ENCODE measurements at regions not wholly inside any gene's neighbourhood (a gene's known extent, or its start where the extent isn't known, plus 50 kb on each side); places are given as distances from the start of the nearest gene placed in this dataset.
A peak's percentile ranks its signal among the peaks of the same experiment; 100 is the strongest.
"Not testable (repeated sequence)": the region's sequence is repeated elsewhere in the genome, so short reads cannot be mapped to it uniquely, and the experiment has no call there.

DNA sequence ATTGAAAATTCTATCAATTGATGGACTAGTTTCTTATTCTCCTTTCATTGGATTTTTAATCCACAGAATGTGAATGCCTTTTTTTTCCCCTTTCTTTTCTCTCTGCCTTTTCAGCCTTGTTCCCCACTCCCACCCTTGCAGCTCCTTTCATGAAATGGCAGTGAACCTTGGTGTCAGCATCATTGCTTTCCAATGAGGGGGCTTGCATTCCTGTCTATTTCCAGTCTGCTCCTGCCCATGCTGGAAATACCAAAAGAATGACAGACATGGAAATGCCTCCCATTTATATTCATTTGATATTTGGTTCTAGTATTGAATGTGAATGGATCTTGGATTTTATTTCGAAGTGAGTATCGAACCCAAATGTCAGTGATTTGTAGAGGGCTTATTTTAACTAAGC, 162.7 kb upstream of the SGCD start:
- DNase-seq = no peak

DNA sequence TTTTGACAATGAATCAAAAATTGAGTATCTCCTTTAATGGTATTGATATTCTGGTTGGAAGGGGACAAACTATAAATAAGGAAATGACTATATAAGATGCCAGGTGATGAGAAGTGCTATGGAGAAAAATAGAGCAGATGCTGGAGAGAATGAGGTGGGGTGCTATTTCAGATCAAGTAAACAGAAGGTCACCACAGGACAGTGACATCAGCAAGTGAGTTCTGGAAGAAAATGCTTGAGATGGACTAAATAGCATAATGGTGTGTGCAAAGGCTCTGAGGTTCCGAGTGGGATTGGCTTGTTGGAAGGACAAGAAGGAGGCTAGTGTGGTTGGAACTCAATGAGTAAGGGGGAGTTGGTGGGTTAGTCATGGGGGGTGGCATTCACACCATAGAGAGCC, 157.5 kb upstream of the SGCD start:
- no peak for DNase-seq

DNA sequence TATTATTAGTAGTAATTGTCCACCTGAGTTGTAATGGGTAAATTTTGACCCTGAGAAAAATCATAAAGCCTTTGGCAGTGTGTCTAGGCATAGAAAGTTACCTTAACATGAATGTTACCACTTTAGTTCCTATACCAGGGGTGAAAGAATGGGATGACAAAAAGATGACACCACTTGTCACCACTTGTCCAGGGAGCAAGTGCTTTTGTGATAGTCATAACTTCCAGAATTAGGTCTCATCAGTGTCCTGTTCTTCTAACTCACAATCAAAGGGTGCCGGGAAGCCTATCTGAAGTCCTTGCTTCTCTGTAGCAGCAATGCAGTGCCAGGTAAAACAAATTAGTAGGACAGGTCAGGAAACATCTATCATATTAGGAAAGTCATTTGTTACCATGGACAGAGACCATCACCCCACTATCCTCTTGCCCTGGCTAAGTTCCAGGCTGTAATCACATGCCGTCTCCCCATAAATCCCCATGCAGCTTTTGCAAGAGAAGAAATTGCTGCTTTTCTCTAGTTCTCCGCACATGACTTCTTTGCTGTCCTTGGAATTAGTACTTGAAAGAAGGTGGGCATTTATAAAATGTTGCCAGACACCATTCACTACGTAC, 156.5 kb upstream of the SGCD start:
- DNase-seq = no peak

- no peak for DNase-seq
Measured at GRCh38 chr5:156174225-156174624, 152.7 kb upstream of the SGCD start.

GRCh38 chr5:156178117-156178516, 148.8 kb upstream of the SGCD start:
- DNase-seq = no peak

- no peak for DNase-seq
Measured at GRCh38 chr5:156181656-156182055, 145.3 kb upstream of the SGCD start.

DNA sequence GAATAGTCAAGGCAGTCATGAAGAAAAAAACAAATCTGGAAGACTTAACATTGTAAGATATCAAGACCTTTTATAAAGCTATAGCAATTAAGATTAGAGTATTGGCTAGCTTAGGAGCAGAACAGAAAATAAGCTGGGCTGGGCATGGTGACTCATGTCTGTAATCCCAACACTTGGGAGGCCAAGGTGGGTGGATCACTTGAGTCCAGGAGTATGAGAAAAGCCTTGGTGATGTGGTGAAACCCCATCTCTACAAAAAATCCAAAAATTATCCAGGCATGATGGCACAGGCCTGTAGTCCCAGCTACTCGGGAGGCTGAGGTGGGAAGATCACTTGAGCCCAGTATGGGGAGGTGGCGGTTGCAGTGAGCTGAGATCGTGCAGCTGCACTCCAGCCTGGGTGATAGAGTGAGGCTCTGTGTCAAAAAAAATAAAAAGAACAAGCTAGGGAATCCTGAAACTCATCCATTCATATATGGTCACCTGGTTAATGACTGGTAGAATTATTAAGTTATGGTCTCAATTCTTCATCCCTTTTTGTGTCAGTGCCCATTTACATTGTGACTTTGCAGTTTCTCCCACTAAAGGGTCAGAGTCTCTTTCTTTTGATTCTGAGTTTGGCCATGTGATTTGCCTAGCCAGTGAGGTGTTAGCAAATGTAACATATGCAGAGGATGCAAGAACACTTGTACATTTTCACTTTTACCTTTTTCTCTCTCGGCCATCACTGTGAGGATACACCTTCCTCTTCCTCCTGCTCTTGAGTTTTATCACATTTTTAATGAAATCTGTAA, 144.6 kb upstream of the SGCD start:
- DNase-seq = no peak

DNA sequence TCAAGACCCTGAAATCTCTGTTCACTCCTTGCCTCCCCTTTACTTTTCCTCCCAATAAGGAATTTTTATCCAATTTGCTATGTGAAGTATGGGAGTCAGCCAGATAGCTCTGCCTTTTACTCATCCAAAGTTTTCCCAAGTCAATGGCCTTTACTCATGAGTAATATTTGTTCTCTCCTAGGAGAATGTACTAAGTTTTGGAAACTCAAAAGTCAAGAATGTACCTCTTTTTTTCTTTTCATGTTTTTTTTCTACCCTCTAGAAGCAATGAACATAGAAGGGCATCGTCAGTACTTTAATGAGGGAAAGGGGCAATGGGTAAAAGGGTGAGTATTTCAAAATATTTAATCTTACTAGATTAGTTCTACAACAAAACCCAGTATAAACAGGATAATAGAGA, 140.2 kb upstream of the SGCD start:
- DNase-seq = no peak

GRCh38 chr5:156188016-156188415, 138.9 kb upstream of the SGCD start:
- DNase-seq = no peak

DNA sequence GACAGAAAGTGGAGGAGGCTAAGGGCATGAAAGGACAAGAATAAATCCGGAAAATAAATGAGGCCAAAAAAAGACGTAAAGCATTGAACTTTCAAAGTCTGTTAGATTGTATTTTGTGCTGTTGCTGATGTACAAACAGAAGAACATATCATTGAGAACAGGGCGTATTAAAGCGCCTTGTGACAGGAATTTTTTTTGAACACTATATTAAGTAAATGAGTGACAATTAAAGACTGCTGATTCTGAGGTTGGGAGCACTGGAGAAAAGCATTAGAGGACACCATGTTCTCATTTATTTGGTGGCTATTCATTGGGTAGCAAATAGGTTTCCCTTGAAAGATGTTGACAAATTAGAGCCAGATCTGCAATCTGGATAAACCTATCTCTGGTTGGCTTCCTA, 137.3 kb upstream of the SGCD start:
- no peak for DNase-seq

GRCh38 chr5:156191547-156191946, 135.4 kb upstream of the SGCD start:
- no peak for DNase-seq

DNA sequence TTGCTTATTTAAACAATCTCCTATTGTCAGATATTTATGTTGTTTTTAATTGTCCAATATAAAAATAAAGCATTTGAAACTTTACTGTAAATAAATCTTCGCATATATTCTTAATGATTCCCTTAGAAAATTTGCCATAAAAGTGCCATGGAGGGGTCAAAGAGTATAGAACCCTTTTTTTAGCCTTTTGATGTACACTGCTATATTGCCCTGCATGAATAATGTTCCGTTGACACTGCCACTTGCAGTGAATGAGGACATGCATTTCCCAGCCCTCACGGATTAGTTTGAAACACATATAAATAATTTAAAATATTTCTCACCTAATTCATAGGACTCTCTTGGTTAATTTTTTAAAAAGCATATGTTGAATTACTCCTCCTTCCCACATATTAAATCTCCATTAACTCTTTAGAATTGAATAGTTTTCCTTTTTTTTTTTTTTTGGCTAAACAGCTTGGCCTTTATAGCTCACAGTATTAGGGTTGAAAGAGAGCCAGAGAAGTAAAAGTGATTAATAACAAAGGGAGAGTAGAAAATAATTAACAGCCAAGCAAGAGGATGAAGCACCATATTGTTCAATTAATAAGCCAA, 129.8 kb upstream of the SGCD start:
- DNase-seq = peak; percentile 55

GRCh38 chr5:156199045-156199444, 127.9 kb upstream of the SGCD start:
- no peak for DNase-seq

DNA sequence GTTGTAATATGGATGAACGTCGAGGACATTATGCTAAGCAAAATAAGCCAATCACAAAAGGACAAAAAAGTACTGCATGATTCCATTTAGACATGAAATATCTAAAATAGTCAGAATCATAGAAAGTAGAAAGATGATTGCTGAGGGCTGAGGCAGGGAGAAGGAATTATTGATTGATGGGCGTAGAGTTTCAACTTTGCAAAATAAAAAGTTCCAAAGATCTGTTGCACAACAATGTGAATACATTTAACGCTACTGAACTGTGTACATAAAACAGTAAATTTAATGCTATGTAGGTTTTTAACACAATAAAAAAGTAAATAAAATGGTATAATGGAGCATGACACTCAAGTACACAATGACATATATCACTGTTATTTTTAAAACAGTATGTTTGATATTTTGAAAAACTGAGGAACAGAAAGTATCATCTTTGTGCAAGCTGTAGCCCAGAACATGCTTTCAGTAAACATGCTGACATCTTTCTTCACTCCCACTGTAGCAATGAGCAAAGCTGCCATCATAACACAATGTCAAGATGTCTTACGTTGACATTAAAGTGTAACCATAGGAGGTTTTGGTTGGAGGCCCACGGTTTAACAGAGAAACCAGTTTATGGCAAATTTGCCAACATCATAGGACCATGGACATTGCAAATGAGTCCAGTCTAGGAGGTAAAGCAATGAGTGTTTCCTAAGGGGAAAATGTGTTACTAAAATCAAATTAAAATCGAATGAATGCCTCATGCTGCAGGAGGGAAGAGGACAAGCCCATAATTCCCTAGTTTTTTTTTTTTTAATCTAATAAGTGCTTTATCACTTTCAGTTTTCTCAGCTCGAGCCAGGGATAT, 125.8 kb upstream of the SGCD start:
- no peak for DNase-seq

- DNase-seq = no peak
Measured at GRCh38 chr5:156201788-156202403, 125.1 kb upstream of the SGCD start.

DNA sequence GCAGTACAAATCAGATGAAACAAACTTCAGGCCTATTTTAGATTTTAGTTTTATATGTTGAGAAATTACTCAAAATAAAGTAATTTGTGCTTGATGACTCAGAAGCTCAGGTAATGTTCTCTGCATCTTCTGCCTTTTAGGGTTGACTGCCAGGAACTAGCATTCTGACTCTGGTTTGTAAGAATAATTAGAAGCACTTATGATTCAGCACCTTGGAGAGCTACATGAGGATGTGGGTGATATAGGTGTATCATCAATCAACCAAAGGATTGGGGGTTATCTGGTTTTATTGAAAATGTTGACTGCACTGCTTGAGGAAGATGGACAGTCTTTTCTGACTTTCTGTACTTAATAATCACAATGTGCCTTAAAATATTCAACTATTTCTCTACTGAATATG, 118.7 kb upstream of the SGCD start:
- DNase-seq = no peak

DNA sequence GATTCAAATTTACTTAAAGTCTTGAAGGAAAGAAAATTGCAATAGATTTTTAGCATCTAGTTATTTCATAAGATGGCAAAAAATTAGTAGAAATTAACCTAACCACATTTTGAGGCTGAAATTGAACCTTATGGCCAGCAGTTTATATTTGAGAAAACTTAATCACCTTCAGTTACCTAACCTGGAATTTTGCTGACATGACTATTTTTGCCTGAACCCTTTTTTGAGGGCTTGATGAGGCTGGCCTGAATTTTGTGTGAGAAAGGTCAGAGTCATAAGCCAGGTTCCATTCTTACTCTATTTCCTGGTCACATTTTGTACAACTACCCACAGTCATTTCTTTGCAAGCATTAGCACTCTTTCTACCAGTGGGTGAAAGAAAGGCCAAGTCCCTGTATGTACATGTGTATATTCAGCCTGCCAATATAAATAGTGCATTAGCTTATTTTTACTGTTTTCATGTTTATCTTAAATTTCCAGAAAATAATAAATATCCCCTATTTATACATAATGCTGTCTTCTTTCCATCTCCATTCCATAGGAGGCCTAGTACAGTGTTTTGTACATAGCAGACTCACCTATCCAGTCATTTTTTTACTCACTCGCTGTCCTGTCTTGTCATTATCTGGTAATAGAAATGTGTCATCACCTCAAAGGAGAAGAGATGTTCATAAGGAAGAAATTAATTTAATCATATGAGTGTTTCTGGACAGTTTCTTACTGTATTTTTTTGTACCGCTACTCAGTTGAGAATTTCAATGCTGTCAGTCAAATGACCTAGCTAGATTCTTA, 108.4 kb upstream of the SGCD start:
- DNase-seq = no peak

DNA sequence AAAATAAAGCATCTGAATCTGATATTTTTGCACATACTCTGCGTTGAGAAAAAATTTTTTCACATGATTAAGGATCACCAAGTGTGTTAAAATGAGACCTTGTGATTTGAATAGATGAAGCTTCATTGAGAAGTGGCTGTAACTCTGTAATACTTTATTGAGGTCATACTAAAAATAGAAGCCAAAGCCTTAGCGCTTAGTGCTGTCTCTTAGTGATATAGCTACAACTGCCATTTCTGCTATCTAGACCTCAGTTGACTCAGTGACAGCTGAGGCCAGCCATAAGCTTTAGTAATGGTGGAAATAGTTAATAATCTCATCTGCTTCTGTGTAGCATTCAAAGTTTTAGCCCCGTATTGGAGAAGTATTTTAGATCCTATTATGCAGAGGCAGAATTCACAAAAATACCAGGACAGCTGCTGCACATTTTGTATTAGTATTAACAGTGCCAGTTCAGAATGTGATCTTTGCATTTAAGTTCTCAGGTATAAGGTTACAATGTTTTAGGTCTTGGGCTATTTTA, 107.4 kb upstream of the SGCD start:
- no peak for DNase-seq

DNA sequence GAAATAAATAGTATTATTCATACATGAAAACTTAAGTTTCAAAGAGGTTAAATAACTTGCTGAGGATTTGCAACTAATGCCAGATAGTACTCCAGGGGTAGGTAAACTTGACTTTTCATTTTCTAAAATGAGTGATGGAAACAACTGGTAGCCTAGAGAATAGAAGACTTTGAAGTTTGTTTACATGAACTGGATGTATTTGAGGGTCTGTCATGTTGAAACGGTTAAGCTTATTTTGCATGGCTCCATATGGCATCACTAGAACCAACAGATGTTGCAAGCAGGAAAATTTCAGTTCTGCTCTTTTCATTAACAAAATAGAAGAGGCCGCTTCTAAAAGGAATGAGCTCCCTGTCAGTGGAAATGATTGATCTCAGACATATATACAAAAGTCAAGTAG, 105.1 kb upstream of the SGCD start:
- no peak for DNase-seq

GRCh38 chr5:156223547-156223946, 103.4 kb upstream of the SGCD start:
- DNase-seq = no peak

DNA sequence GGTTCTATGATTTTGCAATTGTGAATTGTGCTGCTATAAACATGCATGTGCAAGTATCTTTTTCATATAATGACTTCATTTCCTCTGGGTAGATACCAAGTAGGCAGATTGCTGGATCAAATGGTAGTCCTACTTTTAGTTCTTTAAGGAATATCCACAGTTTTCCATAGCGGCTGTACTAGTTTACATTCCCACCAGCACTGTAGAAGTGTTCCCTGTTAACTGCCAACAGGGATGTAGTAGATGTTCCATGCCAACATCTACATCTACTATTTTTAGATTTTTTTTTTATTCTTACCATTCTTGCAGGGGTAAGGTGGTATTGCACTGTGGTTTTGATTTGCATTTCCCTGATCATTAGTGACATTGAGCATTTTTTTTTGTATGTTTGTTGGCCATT, 100.5 kb upstream of the SGCD start:
- not testable (repeated sequence) for DNase-seq

GRCh38 chr5:156230887-156231286, 96.1 kb upstream of the SGCD start:
- DNase-seq = no peak

All from NCI-H1105 treated with DMSO at 0.1 percent for 48 hours (cell line).